HEK293 (cell line): ENCODE measurements at regions not wholly inside any gene's neighbourhood (a gene's known extent, or its start where the extent isn't known, plus 50 kb on each side); places are given as distances from the start of the nearest gene placed in this dataset.

Experiments
- CTCF ChIA-PET: fragments of 350-600 bp; formaldehyde crosslinking; extraction: SDS; loops from one replicate; lab custom pipeline; 2021; ENCODE audit warnings: antibody characterized with exemption; lab: Yijun Ruan, JAX
- POLR2A ChIA-PET: fragments of 300-600 bp; formaldehyde crosslinking; extraction: SDS; loops from one replicate; lab custom pipeline; 2020; ENCODE audit warnings: antibody characterized with exemption, inconsistent platforms; lab: Yijun Ruan, JAX
- H3K27ac ChIP-seq: fragments of 200-500 bp; sonication (Bioruptor generic); 2 replicates; pipeline ENCODE4 v1.5.1; 2014; ENCODE audit warnings: low read depth, low read length, control low read depth, inconsistent platforms; ENCODE audit errors: extremely low read depth
- H3K36me3 ChIP-seq, 2 experiments: fragments of 200-500 bp in 1 of 2; sonication (Bioruptor generic) in 1 of 2; 1 replicate in 1 of 2; 2 replicates in 1 of 2; pipeline ENCODE4 v1.5.1; 2014 to 2017; ENCODE audit warnings: inconsistent platforms in 2 of 2, low read length in 2 of 2; ENCODE audit not compliant: control insufficient read depth in 2 of 2, insufficient read depth in 1 of 2
- H3K4me1 ChIP-seq: fragments of 200-500 bp; sonication (Bioruptor generic); 2 replicates; pipeline ENCODE4 v1.5.1; 2014; ENCODE audit warnings: mild to moderate bottlenecking, low read length, inconsistent platforms; ENCODE audit not compliant: control insufficient read depth, insufficient read depth
- H3K4me3 ChIP-seq: 2 replicates; pipeline ENCODE4 v1.5.1; 2011; ENCODE audit warnings: low read depth, mild to moderate bottlenecking, control low read depth, low read length, moderate library complexity
- H3K9me3 ChIP-seq: fragments of 200-500 bp; sonication (Bioruptor generic); 2 replicates; pipeline ENCODE4 v1.5.1; 2014; ENCODE audit warnings: low read depth, low read length, inconsistent platforms; ENCODE audit not compliant: control insufficient read depth, insufficient read depth
- BCL11A ChIP-seq: fragments of 450-650 bp; formaldehyde crosslinking; IDR thresholded peaks from 2 replicates; pipeline ENCODE4 v1.5.1; 2016; ENCODE audit warnings: low read depth, missing biosample characterization, missing genetic modification characterization
- BCL11B ChIP-seq: fragments of 450-650 bp; formaldehyde crosslinking; IDR thresholded peaks from 2 replicates; pipeline ENCODE4 v1.5.1; 2016; ENCODE audit warnings: low read depth, missing biosample characterization, missing genetic modification characterization
- EGR2 ChIP-seq: fragments of 450-650 bp; formaldehyde crosslinking; IDR thresholded peaks from 2 replicates; pipeline ENCODE4 v1.5.1; 2016; ENCODE audit warnings: low read depth, missing biosample characterization, missing genetic modification characterization
- FEZF1 ChIP-seq: fragments of 450-650 bp; formaldehyde crosslinking; IDR thresholded peaks from 2 replicates; pipeline ENCODE4 v1.5.1; 2016; ENCODE audit warnings: missing biosample characterization, missing genetic modification characterization
- ZBTB1 ChIP-seq: fragments of 450-650 bp; formaldehyde crosslinking; IDR thresholded peaks from 2 replicates; pipeline ENCODE4 v1.5.1; 2016; ENCODE audit warnings: missing biosample characterization, missing genetic modification characterization
- ZNF146 ChIP-seq: fragments of 450-650 bp; formaldehyde crosslinking; IDR thresholded peaks from 2 replicates; pipeline ENCODE4 v1.5.1; 2016; ENCODE audit warnings: missing biosample characterization, missing genetic modification characterization
- ZNF184 ChIP-seq: fragments of 450-650 bp; IDR thresholded peaks from 2 replicates; pipeline ENCODE4 v1.5.1; 2018; ENCODE audit warnings: missing biosample characterization, mild to moderate bottlenecking, missing genetic modification characterization
- ZNF423 ChIP-seq: fragments of 450-650 bp; formaldehyde crosslinking; IDR thresholded peaks from 2 replicates; pipeline ENCODE4 v1.5.1; 2016; ENCODE audit warnings: missing biosample characterization, missing genetic modification characterization
- ZNF571 ChIP-seq: fragments of 450-650 bp; formaldehyde crosslinking; IDR thresholded peaks from 2 replicates; pipeline ENCODE4 v1.5.0; 2017; ENCODE audit warnings: missing biosample characterization, missing genetic modification characterization
- ZNF623 ChIP-seq: fragments of 450-650 bp; formaldehyde crosslinking; IDR thresholded peaks from 2 replicates; pipeline ENCODE4 v1.5.1; 2016; ENCODE audit warnings: missing biosample characterization, missing genetic modification characterization
- ZNF76 ChIP-seq: fragments of 450-650 bp; formaldehyde crosslinking; IDR thresholded peaks from 2 replicates; pipeline ENCODE4; 2016; ENCODE audit warnings: low read depth, missing biosample characterization, missing genetic modification characterization, borderline replicate concordance
- ZXDB ChIP-seq: fragments of 450-650 bp; formaldehyde crosslinking; IDR thresholded peaks from 2 replicates; pipeline ENCODE4 v1.5.1; 2016; ENCODE audit warnings: missing biosample characterization, missing genetic modification characterization
- TF ChIP-seq, protein P1 (sequence below): fragments of 450-650 bp; formaldehyde crosslinking; IDR thresholded peaks from 2 replicates; pipeline ENCODE4 v1.5.1; 2017; ENCODE audit warnings: missing biosample characterization, missing genetic modification characterization
- TF ChIP-seq, protein P2 (sequence below): sonication (generic); formaldehyde crosslinking; IDR thresholded peaks from 2 replicates; pipeline ENCODE4 v1.8.1; 2022; ENCODE audit warnings: mild to moderate bottlenecking, moderate library complexity, missing genetic modification reagents

DNA sequence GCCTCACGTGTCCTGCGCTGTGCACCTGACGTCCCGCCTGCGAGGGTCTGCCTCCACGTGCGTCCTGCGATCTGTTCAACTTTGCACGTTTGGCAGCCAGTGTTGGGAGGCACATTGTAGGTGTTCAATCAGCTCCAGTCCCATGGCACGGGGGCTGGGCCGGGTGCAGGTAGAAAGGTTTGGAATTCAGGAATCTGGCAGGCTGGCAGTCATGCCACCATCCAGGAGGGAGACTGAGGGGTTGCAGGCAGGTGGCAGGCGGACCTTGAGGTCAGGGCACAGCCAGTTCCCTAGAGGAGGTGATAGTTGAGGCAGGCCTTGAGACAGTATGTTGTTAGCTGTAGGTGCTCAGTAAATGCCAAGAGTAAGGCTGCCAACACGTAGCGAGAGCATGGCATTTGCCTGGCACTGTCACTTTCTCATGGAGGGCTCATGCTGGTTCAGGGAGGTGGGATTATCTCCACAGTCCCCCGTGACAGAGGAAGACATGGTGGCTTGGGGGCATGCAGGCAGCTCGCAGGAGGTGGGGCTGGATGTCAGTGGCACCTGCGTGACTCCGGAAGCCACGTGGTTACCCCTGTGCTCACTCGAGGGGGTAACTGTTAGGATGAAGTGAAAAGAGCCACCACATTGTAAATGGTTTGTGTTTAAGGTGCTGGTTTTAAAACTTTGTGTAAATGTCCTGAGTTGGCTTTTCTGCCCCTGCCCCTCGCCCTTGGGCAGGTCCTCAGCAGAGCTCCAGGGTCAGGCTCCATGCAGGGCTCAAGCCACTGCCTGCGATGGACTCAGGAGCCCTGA, 111.8 kb upstream of the FRMD1 start:
- TF ChIP-seq ZNF146 (tag by site-specific recombination) = no peak
- no peak for TF ChIP-seq ZBTB1
- no peak for TF ChIP-seq ZNF571 (tag by site-specific recombination)
- TF ChIP-seq ZNF76 (tag by site-specific recombination) = no peak
- TF ChIP-seq BCL11A (tag by site-specific recombination) = no peak
- no peak for TF ChIP-seq ZNF423 (tag by site-specific recombination)
- TF ChIP-seq FEZF1 = no peak
- TF ChIP-seq, protein P1, sequence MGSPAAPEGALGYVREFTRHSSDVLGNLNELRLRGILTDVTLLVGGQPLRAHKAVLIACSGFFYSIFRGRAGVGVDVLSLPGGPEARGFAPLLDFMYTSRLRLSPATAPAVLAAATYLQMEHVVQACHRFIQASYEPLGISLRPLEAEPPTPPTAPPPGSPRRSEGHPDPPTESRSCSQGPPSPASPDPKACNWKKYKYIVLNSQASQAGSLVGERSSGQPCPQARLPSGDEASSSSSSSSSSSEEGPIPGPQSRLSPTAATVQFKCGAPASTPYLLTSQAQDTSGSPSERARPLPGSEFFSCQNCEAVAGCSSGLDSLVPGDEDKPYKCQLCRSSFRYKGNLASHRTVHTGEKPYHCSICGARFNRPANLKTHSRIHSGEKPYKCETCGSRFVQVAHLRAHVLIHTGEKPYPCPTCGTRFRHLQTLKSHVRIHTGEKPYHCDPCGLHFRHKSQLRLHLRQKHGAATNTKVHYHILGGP (tag by site-specific recombination) = no peak
- Histone ChIP-seq H3K27ac (no peak overlapping the region), H3K4me1 (0 out of 2 replicates have a peak, but pooled peaks cover 2% of the 10 kb centered on the region), H3K9me3 (no peaks in the 10 kb centered on the region), H3K36me3 (no peaks in the 10 kb centered on the region), H3K4me3 (no peak overlapping the region)
- ChIA-PET CTCF (no interaction called here), POLR2A (no interaction called here)

DNA sequence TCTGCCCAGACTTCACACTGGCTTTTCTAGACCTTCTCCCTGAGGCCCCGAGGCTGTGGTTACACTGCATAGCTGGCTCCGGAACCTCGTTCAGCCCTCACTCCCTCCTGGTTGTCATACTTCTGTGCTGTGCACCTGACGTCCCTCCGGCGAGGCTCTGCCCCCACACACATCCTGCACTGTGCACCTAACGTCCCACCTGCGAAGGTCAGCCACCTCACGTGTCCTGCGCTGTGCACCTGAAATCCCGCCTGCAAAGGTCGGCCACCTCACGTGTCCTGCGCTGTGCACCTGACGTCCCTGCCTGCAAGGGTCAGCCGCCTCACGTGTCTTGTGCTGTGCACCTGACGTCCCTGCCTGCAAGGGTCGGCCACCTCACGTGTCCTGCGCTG, 111.0 kb upstream of the FRMD1 start:
- Histone ChIP-seq H3K4me3 (no peak overlapping the region), H3K4me1 (0 out of 2 replicates have a peak, but pooled peaks cover 2% of the 10 kb centered on the region), H3K9me3 (no peaks in the 10 kb centered on the region), H3K27ac (no peak overlapping the region), H3K36me3 (no peaks in the 10 kb centered on the region)
- TF ChIP-seq ZNF623 (tag by site-specific recombination) (no peak), ZNF184 (tag by site-specific recombination) (no peak), ZXDB (tag by site-specific recombination) (no peak)
- TF ChIP-seq, protein P2, sequence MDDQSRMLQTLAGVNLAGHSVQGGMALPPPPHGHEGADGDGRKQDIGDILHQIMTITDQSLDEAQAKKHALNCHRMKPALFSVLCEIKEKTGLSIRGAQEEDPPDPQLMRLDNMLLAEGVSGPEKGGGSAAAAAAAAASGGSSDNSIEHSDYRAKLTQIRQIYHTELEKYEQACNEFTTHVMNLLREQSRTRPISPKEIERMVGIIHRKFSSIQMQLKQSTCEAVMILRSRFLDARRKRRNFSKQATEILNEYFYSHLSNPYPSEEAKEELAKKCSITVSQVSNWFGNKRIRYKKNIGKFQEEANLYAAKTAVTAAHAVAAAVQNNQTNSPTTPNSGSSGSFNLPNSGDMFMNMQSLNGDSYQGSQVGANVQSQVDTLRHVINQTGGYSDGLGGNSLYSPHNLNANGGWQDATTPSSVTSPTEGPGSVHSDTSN (CRISPR knock-in tag) = 0 out of 2 replicates have a peak, but pooled peaks have one; percentile 42
- POLR2A ChIA-PET = no interaction called here
- CTCF ChIA-PET = no interaction called here

DNA sequence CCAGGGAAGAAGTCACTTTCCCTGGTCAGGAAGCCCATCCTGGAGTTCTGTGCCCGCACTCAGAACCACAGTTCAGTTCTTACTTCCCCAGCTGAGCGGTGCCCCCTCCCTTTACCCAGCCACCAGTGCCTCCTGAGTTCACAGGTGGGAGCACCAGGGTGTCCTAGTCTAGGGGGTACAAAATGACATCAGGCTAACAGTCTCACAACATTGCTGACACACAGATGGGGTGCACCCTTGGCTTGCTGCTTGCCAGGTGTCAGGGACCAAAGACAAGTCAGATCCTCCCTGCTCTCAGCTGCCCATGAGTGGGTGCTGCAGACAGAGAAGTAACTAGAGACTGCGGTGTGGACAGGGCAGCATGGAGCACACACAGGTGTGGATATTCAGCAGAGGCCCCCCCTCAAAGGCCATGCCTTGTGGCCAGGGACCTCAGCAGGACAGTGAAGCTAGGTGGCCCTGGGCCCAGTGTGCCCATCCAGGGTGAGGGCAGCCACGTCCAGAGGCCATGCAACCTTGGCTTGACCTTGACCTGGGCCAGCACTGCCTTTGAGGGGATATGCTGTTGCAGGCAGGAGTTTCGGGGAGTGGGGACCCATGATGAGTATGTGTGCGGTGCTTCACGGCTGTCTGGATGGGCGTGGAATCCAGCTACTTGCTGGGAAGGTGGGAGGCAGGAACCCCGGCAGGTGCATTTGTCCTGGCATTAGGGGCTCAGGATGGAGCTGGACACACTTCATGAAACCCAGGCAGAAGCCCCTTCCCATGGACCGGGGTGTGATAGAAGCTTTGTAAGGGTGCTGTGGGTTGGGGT, 110.4 kb upstream of the FRMD1 start:
- Histone ChIP-seq H3K4me3 (no peak overlapping the region), H3K27ac (no peak overlapping the region), H3K4me1 (0 out of 2 replicates have a peak, but pooled peaks cover 2% of the 10 kb centered on the region), H3K36me3 (no peaks in the 10 kb centered on the region), H3K9me3 (no peaks in the 10 kb centered on the region)
- CTCF ChIA-PET = interaction anchor here (0.6 kb wide), 1 partner anchor 53 kb away, joined by 4 read pairs; no protein-coding TSS in a partner anchor
- POLR2A ChIA-PET = no interaction called here
- TF ChIP-seq EGR2 (tag by site-specific recombination) (no peak), BCL11B (tag by site-specific recombination) (no peak)
